NCI-H82 treated with DMSO at 0.1 percent for 48 hours (cell line): ENCODE measurements at regions not wholly inside any gene's neighbourhood (a gene's known extent, or its start where the extent isn't known, plus 50 kb on each side); places are given as distances from the start of the nearest gene placed in this dataset.
A peak's percentile ranks its signal among the peaks of the same experiment; 100 is the strongest.

Source experiments
- DNase-seq: peaks from one replicate; lab custom pipeline; 2025; ENCODE audit not compliant: unreplicated experiment; lab: John Stamatoyannopoulos, UW

DNA sequence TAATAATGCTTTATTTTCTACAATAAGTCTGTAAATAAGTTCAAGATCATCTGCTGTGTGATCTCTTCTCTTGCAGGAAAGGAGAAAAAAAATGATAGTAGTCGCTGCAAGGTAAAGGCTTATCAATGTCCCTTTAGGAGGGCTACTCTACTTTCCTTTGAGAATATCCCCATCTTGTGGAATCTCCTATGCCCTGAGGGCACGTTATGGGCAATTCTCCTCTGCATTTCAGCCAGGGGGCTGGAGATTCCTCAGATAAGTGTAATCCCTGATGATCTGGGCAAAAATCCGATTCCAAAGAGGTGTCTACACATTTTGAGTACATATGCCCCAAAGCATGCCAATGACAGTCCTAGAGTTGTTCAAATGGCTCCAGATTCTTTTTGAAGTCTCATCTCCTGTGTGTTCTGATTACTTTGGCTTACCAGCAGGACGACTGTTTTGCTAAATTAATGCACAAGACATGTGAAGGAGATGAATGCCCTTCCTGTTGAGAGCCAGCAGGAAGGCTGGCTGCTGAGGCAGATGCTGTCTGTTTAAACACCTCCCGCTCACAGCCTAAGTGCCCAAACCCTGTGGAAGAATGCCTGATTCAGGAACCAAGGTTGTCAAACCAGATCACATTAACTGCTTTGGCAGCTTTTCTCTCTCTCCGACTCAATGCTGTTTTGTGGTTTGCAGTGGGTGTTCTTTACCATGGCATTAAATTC lies 171.2 kb upstream of the COL1A2 start:
- DNase-seq, result peak; percentile 29

DNA sequence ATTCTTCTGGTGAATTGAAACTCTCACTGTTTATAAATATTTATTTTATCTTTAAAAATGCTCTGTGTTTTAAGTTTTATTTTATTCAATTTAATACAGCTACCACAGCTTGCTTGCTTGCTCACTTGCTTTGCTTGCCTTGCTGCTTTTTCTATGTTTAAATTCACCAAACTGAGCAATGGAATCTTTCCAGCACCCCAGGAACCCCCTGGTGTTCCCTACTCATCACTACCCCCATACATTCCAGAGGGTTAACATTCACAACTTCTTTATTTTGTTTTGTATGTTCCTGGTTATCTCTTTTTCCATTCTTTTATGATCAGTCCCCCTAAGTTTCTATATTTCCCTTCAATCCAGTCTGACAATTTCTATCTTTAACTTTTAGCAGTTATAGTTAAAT lies 166.5 kb upstream of the COL1A2 start:
- no peak for DNase-seq

DNA sequence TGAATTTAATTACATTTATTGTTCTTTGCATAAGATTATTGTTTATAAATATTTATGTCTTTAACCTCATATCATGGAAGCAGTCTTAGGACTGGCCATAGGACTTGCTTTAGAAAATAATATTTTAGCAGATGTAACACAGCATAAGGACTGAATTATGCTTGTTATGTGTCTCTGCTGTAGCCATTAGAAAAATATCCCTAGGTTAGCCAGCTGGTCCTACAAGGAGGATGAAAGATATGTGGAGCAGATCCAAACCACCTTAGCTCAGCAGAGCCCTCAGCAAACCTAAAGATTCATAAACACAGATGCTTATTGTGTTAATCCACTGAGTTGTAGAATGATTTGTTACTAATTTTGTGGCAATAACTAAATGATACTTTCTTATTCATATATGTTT lies 166.0 kb upstream of the COL1A2 start:
- DNase-seq, result no peak

DNA sequence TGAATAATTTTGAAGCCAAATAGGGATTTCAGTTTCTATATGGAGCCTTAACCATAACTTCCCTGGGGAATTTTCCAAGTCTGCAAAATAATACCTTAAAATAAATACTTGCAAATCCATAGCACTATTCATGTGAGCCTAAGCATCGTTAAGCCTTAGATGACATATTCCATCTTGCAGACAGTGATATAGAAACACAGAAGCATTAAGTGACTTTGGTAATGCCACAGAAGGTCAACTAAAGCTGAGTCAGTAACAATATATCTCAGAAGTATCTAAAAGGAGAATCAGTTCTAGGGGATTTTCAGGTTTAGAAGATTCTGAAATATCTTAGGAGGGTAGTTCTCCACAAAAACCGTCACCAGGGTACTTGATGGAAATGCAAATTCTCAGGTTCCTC lies 163.4 kb upstream of the COL1A2 start:
- no peak for DNase-seq

DNA sequence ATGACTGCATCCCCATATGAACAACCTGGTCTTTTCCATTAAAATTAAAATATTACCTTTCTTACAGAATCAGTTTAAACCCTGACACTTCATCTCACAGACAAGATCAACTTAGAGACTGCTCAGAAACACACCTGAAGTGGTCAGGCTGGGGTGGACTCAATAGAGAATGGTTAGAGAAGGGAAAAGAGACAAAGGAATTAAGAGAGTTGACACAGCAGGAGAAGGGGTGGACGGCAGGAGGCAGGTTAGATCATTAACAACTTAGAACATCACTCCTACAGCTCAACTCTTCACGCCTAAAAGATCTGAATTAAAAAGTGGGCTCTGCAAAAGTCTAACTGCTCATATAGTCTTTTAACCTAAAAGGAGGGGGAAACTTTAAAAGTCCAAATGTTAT lies 157.7 kb upstream of the COL1A2 start:
- DNase-seq, result no peak

DNA sequence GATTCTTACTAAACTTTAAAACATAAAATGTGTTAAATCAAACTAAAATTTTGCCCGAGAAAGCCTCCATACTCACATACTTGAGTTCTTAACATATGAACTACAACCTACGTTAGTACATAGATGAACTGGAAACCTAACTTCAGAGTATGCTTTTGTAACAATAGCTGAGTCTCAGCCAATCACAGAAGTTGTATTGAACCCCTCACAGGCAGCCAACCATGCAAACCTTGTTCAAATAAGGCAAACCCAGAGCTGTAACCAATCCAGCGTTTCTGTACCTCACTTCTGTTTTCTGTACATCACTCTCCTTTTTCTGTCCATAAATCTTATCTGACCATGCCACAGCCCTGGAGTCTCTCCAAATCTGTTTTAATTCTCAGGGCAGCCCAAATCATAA lies 157.3 kb upstream of the COL1A2 start:
- no peak for DNase-seq

DNA sequence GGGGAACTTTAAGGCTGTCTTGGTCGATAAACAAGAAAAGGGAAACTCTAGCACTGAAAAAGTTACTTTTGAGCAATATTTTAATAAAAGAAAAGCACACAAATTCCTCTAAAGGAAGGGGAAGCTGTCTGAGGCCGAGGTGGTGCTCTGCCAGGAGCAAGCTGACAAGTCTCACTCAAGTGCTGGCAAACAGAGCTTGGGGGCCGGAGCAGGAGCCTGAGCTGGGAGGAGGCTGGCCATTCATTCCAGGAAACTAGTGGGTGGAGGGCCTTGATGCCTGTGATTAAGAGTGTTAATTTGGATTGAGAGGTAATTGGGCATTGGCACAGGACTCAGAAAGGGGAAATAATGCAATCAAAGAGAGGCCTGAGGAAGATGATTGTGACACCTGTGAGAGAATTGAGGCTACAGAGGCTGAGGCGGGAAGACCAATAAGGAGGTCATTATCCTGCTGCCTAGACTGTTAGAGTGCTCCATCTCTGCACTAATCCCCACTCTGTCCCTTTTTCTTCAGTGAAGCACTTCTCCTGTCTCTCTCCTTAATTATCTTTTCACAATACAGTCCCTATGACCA lies 154.9 kb upstream of the COL1A2 start:
- no peak for DNase-seq

DNA sequence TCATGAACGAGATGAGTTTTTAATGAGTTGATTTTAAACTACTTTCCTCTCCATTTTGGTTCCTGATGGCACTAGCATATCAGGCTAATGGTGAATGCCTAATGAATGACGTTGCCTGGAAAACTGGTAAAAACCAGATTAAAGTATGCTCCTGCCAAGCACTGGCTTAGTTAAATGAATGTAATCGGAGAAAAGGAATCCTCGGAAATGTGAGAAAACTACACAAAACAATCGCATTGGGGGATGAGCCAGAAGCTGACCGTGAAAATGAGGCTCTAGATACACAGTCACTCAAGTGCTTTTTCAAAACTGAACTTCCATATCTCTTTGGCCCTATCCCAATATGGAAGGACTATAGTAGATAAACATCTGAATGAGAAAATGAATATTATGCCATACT lies 153.8 kb upstream of the COL1A2 start:
- no peak for DNase-seq

DNA sequence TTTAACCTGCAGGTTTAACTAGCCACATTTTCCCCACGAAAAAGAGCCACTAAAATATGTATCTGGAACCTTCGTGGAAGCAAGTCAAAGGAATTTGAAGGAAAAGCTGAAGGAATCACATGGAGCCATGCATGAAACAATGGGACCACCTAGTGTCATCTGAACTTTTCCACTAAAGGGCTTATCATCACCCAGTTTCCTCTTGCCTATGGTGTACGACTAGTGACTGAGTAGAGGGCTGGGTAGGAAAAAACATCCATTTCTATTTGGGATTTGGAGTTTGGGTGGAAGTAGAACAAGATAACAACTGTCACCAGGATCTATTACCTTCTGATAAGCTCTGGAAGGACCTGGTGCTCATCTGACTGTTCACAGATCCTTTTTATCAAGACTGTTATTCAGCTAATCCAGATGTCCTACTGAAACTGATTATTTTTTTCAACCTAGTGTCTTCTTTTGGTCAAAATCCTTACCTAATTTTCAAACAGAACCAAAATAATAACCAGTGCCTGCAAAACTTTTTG lies 153.2 kb upstream of the COL1A2 start:
- no peak for DNase-seq

DNA sequence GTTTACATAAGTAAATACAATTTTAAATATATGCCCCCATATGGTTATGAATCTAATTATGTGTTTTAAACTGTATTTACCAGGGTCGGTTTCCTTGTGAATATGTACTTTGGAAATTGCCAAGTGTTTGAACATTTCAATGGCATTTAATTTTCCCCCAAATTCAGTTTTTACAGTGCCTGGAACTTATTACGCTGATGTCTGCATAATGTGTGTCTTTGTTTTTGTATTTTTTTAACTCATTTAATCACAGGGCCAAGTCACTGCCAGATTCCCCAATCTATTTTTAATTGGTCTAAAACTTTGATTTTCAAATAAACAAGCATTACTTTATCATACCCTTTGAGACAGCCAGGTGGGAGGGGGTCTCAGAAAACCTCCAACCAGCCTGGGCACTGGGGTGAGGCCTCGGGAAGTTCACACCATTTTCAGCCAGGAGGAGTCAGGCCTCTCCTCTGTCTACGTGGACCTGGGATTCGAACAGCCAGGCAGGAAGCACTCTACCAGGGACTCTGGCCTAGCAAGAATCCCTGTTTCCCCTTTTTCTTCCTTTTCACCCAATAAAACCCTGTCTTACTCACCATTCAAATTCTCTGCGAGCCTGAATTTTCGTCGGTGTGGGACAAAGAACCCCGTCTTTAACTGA lies 151.5 kb upstream of the COL1A2 start:
- DNase-seq, result no peak

DNA sequence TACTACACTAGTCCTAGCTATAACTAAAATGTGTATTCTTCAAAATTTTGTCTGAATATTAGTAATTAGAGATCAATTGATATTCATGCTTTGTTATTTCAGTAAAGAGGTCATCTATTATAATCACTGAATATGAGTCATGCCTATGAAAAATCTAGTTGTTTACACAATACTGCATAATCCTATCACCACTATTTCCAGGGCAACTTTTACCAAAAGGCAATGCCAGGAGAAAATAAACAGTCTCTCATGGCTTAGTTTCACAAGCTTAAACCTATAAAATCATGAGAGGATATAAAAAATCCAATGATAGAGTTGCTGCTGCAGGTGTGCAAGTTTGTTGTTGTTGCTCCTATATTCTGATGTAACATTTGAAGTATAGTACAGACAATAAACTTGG lies 149.9 kb upstream of the COL1A2 start:
- no peak for DNase-seq

DNA sequence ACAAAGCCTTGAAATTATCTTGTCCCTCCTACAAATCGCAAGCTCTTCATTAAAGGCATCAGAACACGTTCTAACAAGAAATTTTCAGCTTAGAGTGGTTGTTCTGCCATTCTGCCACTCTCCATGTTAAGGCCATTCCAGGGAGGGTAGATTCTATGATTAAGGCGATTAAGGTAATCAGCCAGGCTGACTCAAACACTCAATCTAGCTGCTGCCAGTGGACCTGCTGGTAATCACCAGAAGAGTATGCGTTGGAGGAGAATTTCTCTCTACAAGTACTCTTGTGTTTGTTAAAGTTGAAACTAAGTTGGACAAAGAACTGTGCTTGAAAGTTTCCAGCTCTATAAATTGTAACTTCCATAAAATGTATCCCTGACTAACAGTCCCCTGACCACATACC lies 149.2 kb upstream of the COL1A2 start:
- DNase-seq, result peak; percentile 67

DNA sequence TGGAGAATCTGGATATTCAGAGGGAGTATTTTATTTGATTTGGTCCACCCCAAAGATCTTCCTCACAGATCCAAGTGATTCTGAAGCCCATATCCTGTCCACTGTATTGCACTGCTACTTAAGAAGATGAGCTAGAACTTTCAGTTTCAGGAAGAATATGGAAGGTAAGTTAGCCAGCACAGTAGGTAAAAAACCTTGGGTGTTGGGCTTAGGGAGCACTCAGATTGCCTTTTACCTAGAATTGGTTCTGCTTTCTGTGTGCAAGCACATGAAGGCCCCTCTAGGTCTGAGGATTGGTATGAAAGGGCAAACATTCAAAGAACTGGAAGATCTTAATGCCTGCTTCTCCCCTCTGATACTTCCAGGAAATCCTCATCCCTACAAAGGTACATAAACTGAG lies 146.7 kb upstream of the COL1A2 start:
- DNase-seq, result no peak

DNA sequence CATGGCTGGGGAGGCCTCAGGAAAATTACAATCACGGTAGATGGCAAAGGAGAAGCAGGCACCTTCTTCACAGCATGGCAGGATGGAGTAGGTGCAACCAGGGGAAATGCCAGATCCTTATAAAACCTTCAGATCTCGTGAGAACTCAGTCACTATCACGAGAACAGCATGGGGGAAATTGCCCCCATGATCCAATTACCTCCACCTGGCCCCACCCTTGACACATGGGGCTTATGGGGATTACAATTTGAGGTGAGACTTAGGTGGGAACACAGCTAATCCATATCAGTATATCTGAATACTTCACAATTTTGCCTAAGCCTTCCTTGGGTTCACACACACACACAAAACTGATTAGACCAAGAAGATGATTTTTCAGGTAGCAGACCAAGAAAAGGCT lies 145.1 kb upstream of the COL1A2 start:
- peak; percentile 96 for DNase-seq

DNA sequence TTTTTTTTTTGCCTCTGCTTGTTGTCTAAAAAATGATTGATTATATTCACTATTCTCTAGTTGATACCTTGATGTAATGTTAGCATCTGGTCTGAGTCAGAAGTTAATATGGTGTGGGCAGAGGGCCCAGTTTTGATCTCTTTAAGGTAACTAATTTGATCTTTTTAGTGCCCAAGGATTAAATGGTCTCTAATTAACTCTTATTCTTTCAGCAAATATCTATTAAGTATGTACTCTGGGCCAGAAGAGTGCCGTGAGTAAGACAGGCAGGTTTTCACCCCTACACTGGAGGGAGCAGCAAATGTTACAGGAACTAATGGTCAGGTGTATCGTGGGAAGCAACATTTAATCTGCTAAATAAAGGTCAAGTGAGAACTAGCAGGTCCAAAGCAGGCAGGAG lies 144.6 kb upstream of the COL1A2 start:
- DNase-seq, result peak; percentile 97

DNA sequence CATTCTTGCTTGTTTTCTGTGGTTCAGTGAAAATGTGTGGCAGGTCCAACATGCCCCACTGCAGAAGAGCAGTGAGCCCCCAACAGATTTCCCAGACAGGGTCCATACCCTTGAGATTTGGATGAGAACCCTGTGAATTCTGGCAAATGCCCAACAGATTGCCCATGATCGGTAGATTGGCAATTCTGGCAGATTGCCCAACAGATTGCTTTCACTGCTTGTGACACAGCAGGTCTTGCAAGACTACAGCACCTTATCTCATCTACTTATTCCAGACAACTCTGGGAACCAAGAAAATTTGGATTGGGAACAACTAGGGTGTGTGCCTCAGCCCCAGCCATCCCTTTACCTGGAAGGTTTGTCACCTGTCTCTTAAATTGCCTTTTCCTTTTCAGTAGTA lies 143.7 kb upstream of the COL1A2 start:
- DNase-seq, result peak; percentile 33

DNA sequence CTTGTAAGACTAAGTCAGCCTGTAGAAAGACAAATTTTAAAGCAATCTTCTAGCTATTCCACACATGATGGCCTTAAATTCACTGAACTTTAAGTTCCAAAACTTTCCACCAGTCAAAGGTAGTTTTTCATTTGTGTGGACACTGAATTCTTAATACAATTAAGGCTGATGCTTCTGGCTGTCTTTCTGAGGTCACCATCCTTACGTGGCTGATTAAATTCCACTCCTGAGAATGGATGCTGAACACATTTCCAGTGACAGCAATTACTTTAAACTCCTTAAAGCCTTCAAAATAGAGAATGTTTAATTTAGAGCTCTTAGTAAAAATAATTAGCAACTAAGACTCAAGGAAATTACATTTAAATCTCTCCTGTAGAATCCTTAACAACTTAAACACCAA lies 142.6 kb upstream of the COL1A2 start:
- DNase-seq, result no peak

DNA sequence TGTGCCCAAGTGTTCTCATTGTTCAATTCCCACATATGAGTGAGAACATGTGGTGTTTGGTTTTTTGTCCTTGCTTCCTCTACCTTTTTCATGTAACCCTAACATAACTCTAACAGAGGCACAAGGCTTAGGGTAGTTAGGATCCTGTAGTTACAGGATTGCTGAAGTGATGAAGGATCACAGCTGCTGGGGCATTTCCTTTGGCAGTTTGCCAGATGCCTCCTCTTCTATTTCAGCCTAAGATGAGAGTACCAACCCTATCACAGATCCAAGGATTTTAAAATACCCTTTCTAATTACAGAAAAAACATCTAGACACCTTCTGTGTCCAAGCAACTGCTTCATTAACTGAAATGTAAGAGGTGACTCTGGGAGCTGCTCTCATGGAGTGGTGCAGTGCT lies 141.7 kb upstream of the COL1A2 start:
- DNase-seq, result peak; percentile 86

DNA sequence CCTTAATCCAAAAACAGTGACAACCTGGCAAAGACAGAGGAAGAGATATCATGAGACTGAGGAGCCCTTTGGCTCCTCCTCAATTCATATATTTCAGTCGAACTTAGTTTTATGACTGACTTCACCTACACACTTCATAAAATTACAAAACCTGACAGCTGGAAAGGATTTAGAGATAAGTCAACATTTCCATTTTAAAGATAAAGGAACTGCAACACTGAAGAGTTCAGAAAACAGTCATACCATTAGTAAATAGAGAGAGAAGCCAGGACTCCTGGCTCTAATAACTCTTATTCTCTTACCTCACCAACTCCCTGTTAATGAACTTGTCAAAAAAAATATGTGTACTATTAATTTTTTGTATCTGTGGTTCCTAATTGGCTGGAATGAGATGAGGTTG lies 141.0 kb upstream of the COL1A2 start:
- no peak for DNase-seq

DNA sequence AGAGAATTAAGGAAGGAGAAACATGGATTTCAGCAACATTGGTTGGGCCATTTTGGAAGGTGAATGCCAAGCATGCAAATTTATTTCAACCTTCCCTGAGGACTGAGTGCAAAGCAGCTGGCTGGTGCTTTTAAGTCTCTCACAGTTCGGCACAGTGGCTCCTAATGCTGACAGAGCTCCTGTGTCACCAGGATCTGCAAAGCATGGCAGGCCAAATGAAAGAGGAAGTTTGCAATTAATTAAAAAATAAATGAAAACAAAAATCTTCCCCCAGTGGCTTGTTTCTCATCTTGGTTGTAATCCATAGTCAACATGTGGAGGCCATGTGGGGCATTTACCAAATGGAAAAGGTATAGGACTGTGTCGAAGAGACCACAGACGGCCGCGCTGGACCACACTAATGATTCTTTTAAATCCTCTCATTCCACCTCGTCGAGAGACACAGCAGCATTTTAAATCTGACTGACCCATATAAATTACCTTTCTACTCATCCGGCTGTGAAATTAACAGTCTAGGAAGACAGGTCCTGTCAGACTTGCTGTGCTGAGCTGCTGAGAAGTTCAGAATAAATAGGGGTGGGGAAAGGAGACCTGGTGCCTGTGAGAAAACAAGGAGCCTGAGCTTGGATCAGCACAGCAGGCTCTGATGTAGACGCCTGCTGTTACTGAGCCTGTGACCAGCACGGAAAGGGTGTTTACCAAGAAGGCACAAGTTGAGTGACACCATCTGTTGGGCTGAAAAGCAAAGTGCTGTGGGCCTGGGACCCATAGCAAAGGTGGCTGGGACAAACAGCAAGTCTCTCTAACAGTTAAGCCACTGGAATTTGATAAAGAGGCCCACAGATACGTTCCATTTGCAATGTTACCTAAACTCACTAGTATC lies 136.0 kb upstream of the COL1A2 start:
- peak; percentile 94 for DNase-seq

DNA sequence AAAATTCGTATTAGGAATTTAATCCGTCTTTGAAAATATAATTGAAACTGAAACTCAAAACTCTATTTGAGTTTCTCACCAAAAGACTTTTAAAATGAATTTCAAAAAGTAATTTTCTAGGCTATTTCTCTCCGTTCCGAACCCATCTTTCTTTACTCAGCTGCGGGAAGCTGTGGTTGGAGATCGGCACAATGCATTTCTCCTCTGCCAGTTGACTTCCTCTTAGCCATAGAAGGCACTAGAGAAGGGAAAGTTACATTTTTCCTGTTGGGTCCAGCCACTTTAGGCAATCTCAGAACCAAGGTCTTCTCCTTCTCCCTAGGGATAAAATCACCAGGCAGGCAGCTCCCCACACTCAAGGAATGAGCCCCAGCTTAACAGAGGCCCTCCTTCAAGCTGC lies 133.6 kb upstream of the COL1A2 start:
- no peak for DNase-seq

DNA sequence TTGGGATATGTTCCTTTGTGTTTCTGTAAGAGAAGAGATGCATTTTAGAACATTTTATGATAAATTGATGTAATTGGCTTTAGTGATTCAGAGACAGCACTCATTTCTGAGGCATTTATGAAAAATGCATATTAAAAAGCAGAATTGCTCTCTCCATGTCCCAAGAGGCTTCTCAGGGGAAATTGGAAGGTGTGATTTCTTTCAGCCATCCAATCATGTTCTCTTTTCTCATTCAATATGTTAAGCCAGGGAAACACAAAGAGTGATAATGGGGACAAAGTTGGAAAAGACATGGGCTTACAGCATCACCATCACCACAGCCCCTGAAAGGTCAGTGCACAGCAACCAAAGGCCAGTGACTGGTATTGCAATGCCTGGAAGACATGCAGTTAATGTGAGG lies 129.9 kb upstream of the COL1A2 start:
- no peak for DNase-seq
